GM12891 (cell line): ENCODE measurements at regions not wholly inside any gene's neighbourhood (a gene's known extent, or its start where the extent isn't known, plus 50 kb on each side); places are given as distances from the start of the nearest gene placed in this dataset.

Source experiments
- PAX5 ChIP-seq: IDR thresholded peaks from 2 replicates; pipeline ENCODE4 v1.6.1; 2011; ENCODE audit warnings: low read length, moderate library complexity, mild to moderate bottlenecking; ENCODE audit not compliant: insufficient read depth, severe bottlenecking
- POLR2A ChIP-seq: IDR thresholded peaks from 2 replicates; pipeline ENCODE4 v1.6.1; 2011; ENCODE audit warnings: low read depth, low read length, control low read depth
- POLR2AphosphoS5 ChIP-seq: IDR thresholded peaks from 2 replicates; pipeline ENCODE4 v1.6.1; 2011; ENCODE audit warnings: low read depth, low read length, control low read depth
- POU2F2 ChIP-seq: IDR thresholded peaks from 2 replicates; pipeline ENCODE4 v1.6.1; 2011; ENCODE audit warnings: low read depth, mild to moderate bottlenecking, control low read depth, low read length, moderate library complexity
- SPI1 ChIP-seq: IDR thresholded peaks from 2 replicates; pipeline ENCODE4 v1.6.1; 2011; ENCODE audit warnings: low read depth, low read length, control low read depth
- TAF1 ChIP-seq: IDR thresholded peaks from 2 replicates; pipeline ENCODE4 v1.6.1; 2011; ENCODE audit warnings: low read depth, low read length, control low read depth

DNA sequence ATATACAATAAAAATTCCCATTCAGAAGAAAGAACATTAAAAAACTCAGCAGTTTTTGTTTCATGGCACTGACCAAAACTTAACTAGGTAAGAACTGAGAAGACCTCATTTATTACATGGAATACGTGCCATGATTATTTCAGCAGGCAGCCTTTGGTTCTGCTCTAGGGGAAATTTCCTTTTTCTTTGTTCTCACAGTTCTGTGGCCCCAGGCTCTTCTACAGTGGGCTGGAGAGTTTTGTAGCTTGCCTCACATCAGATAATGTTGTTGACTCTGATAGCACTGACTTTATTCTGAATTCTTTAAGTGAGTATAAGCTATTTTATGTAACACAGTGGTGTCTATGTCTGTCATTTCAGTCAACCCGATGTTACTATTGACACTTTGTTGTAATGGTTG is 844.3 kb downstream of the TBC1D32 start:
- TF ChIP-seq POLR2A (no peak), POLR2AphosphoS5 (no peak), POU2F2 (no peak), TAF1 (no peak), SPI1 (no peak), PAX5 (no peak)
